Naive thymus-derived CD4-positive, alpha-beta T cell (primary cell): ENCODE measurements at regions not wholly inside any gene's neighbourhood (a gene's known extent, or its start where the extent isn't known, plus 50 kb on each side); places are given as distances from the start of the nearest gene placed in this dataset.
"Not testable (repeated sequence)": the region's sequence is repeated elsewhere in the genome, so short reads cannot be mapped to it uniquely, and the experiment has no call there.

Experiments
- ATAC-seq: fragments of 150-1000 bp; cut with Tn5 transposase; 2 replicates; pipeline ENCODE4 v1.10.0; 2021; ENCODE audit warnings: mild to moderate bottlenecking, moderate library complexity
- CTCF ChIA-PET: fragments of 350-600 bp; sonication (Branson Sonifier 250); formaldehyde crosslinking; loops from one replicate; lab custom pipeline; 2021; ENCODE audit warnings: antibody characterized with exemption; lab: Charles Lee
- POLR2A ChIA-PET: fragments of 350-600 bp; sonication (Branson Sonifier 250); formaldehyde crosslinking; loops from one replicate; lab custom pipeline; 2021; ENCODE audit warnings: antibody characterized with exemption, inconsistent platforms; lab: Charles Lee
- DNase-seq, 9 donors: peaks; one replicate each; pipeline versions ENCODE4 v3.0.0 to v3.0.0-alpha.2; 2020 to 2022; ENCODE audit warnings: mixed read lengths in 1 of 9
- H3K27ac ChIP-seq: one replicate; pipeline ENCODE4 v1.7.0; 2013; ENCODE audit warnings: mild to moderate bottlenecking, low read depth, low read length, moderate library complexity
- H3K27me3 ChIP-seq, 2 donors: one replicate each; pipeline ENCODE4 v1.7.0; 2013; ENCODE audit warnings: low read length in 2 of 2, mild to moderate bottlenecking in 2 of 2, moderate library complexity in 2 of 2; ENCODE audit not compliant: control insufficient read depth in 2 of 2, insufficient read depth in 2 of 2
- H3K36me3 ChIP-seq, 3 experiments: 1 replicate in 2 of 3; 2 replicates in 1 of 3; pipeline ENCODE4 v1.7.0; 2013; ENCODE audit warnings: low read length in 3 of 3, mild to moderate bottlenecking in 3 of 3, moderate library complexity in 1 of 3; ENCODE audit not compliant: insufficient read depth in 3 of 3, control insufficient read depth in 2 of 3
- H3K4me1 ChIP-seq, 2 donors: one replicate each; pipeline ENCODE4 v1.7.0; 2013; ENCODE audit warnings: low read length in 2 of 2, mild to moderate bottlenecking in 2 of 2, moderate library complexity in 1 of 2; ENCODE audit not compliant: control insufficient read depth in 2 of 2, insufficient read depth in 2 of 2
- H3K4me3 ChIP-seq: 2 replicates; pipeline ENCODE4 v1.7.0; 2013; ENCODE audit warnings: mild to moderate bottlenecking, low read length
- H3K9me3 ChIP-seq, 3 experiments: 1 replicate in 2 of 3; 2 replicates in 1 of 3; pipeline ENCODE4 v1.7.0; 2013; ENCODE audit warnings: low read length in 3 of 3; ENCODE audit not compliant: control insufficient read depth in 2 of 3
- H3K27ac Mint-ChIP-seq, 9 donors: one replicate each; pipeline ENCODE4 v1.8.0; 2020 to 2022; ENCODE audit warnings: mixed read lengths in 9 of 9, mild to moderate bottlenecking in 8 of 9, moderate library complexity in 5 of 9, inconsistent platforms in 2 of 9
- H3K27me3 Mint-ChIP-seq, 5 donors: one replicate each; pipeline ENCODE4 v1.8.0; 2021 to 2022; ENCODE audit warnings: mixed read lengths in 5 of 5, mild to moderate bottlenecking in 1 of 5
- H3K36me3 Mint-ChIP-seq, 5 donors: one replicate each; pipeline ENCODE4 v1.8.0; 2020 to 2022; ENCODE audit warnings: mixed read lengths in 5 of 5, mild to moderate bottlenecking in 3 of 5, inconsistent platforms in 1 of 5
- H3K4me1 Mint-ChIP-seq, 7 donors: one replicate each; pipeline ENCODE4 v1.8.0; 2020 to 2022; ENCODE audit warnings: mixed read lengths in 7 of 7, mild to moderate bottlenecking in 3 of 7, inconsistent platforms in 1 of 7
- H3K4me3 Mint-ChIP-seq, 10 donors: one replicate each; pipeline ENCODE4 v1.8.0; 2020 to 2022; ENCODE audit warnings: mild to moderate bottlenecking in 10 of 10, mixed read lengths in 10 of 10, moderate library complexity in 6 of 10, inconsistent platforms in 2 of 10
- H3K9me3 Mint-ChIP-seq, 11 donors: one replicate each; pipeline ENCODE4 v1.8.0; 2020 to 2022; ENCODE audit warnings: mixed read lengths in 11 of 11, mild to moderate bottlenecking in 4 of 11, inconsistent platforms in 1 of 11, moderate library complexity in 1 of 11
- intact Hi-C, 2 donors: fragments of 100-400 bp; cut with micrococcal nuclease; formaldehyde crosslinking; loops; one replicate each; pipeline ENCODE4 v1.15.1; 2023

DNA sequence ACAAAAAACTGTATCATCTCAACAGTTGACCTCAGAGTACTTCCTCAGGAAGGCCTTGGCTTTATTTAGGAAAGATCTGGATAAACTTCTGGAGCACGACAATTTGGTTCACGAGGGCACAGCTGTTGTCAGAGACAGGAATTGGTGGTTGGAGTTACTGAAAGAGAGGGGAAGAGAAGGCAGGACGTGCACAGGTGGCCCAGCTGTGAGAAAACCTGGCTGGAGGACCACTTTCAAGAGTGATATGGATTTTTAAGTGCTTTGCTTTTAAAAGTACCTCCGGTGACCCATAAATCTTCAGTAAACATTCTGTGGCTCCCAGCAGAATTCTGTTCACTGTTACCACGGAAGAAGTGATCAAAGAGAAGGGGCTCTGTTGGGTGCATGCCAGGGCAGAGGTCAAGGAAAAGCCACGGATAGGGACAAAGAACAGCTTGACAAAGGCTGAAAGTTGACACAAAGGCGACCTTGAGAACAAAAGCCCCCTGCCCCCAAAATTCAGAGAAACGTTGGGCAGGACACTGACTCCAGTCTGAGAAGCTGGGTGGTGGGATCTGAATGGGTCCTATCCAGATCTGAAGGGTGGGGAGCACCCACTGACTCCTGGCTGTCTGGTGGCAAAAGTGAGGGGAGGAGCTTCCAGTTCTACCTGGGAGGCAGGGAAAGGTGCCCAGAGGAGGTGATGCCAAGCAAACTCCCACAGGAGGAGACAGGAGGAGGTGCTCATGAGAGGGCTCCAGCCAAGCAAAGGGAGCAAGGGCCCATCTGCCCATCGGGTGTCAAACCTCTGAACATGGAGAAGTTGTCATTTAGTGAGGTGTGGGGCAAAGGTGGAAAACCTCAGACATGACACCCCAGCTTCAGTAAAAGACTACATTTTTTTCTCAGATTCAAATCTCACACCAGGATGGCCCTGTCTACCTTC is 89.4 kb upstream of the UXS1 start:
- H3K4me3 ChIP-seq, H3K36me3 Mint-ChIP-seq, H3K9me3 ChIP-seq, H3K4me1 Mint-ChIP-seq, POLR2A ChIA-PET, ATAC-seq, DNase-seq, H3K27ac ChIP-seq, H3K27ac Mint-ChIP-seq, H3K4me3 Mint-ChIP-seq, CTCF ChIA-PET, H3K4me1 ChIP-seq, H3K27me3 ChIP-seq, H3K36me3 ChIP-seq, H3K27me3 Mint-ChIP-seq, intact Hi-C loops, H3K9me3 Mint-ChIP-seq: not testable (repeated sequence)

DNA sequence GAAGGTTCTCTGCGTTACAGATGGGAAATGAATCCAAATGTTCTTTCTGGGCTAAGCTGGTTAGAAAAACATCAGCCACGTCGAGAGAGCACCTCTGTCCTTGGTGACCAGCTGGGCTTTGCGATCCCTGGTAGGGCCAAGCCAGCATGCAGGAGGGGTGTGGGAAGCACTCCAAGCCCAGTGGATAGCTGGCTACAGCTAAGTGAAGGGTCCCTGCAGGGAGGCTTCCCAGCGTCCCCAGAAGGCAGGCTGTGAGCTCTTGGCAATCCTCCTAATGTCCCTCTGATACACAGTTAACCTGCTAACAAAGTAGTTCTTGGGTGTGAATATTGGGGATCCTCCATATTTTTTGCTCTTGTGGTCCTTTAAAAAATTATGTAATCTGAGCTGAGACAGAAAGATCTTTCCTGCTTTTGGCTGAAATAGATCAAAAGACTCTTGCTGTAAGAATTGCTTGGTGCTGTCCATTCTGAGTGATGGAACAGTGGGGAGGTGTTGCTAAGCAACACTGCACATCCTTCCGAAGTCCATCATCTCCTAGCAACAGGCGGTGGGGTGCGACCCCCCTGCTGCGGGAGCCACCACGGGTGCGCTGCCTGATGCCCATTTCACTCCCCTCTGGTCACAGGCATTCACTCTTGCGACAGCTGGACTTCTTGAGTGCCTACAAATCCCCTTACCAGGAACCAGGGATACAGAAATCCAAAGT is 88.5 kb upstream of the UXS1 start:
- H3K27ac ChIP-seq, result no peak overlapping the region
- no peaks in the 10 kb centered on the region for H3K27me3 ChIP-seq
- H3K4me1 Mint-ChIP-seq, result no peaks in the 10 kb centered on the region
- ChIA-PET POLR2A (interaction anchor here (0.5 kb wide), 1 partner anchor 972 kb away, joined by 3 read pairs; no protein-coding TSS in a partner anchor), CTCF (no interaction called here)
- ATAC-seq (no peak), DNase-seq (no peak)
- peaks cover 0 to 8% (median 5%) of the 10 kb centered on the region in 5 donors for H3K27me3 Mint-ChIP-seq
- intact Hi-C loops, result no loop called here
- peaks cover 0 to 1% (median 0%) of the 10 kb centered on the region in 11 donors for H3K9me3 Mint-ChIP-seq
- H3K4me3 Mint-ChIP-seq, result no peak overlapping the region
- no peaks in the 10 kb centered on the region for H3K36me3 ChIP-seq
- no peaks in the 10 kb centered on the region for H3K36me3 Mint-ChIP-seq
- no peaks in the 10 kb centered on the region for H3K4me1 ChIP-seq
- no peaks in the 10 kb centered on the region for H3K9me3 ChIP-seq
- no peak overlapping the region for H3K27ac Mint-ChIP-seq
- H3K4me3 ChIP-seq, result no peak overlapping the region

DNA sequence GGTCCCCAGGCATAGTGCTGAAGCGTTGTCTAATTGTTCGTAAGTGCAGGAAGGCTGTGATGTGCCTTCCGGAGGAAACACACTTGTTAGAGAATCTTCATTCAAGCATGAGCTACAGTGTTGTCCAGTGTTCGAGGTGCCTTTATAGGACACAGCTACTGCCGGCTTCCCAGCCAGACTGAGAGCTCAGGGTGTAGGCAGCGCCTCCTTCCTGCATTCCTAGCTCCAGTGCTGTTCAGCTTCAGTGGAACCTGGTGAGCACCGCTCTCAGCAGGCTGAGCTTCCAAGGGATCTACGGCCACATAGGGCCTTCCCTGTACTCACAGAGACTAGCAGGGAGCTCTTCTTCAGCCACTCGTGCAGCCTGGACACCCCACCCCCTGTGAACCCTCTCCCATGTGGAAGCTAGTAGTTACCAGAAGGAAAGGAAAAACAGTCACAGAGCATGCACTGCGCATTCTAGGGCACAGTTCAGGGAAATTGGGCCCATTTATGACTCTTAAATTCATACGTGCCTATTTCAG is 87.9 kb upstream of the UXS1 start:
- H3K4me3 Mint-ChIP-seq, H3K9me3 ChIP-seq, H3K27me3 ChIP-seq, intact Hi-C loops, DNase-seq, H3K4me1 ChIP-seq, H3K27ac Mint-ChIP-seq, H3K4me1 Mint-ChIP-seq, H3K36me3 Mint-ChIP-seq, CTCF ChIA-PET, H3K27ac ChIP-seq, H3K27me3 Mint-ChIP-seq, H3K36me3 ChIP-seq, ATAC-seq, H3K4me3 ChIP-seq, H3K9me3 Mint-ChIP-seq: not testable (repeated sequence)
- POLR2A ChIA-PET, result interaction anchor here (0.5 kb wide), 1 partner anchor 971 kb away, joined by 3 read pairs; no protein-coding TSS in a partner anchor

DNA sequence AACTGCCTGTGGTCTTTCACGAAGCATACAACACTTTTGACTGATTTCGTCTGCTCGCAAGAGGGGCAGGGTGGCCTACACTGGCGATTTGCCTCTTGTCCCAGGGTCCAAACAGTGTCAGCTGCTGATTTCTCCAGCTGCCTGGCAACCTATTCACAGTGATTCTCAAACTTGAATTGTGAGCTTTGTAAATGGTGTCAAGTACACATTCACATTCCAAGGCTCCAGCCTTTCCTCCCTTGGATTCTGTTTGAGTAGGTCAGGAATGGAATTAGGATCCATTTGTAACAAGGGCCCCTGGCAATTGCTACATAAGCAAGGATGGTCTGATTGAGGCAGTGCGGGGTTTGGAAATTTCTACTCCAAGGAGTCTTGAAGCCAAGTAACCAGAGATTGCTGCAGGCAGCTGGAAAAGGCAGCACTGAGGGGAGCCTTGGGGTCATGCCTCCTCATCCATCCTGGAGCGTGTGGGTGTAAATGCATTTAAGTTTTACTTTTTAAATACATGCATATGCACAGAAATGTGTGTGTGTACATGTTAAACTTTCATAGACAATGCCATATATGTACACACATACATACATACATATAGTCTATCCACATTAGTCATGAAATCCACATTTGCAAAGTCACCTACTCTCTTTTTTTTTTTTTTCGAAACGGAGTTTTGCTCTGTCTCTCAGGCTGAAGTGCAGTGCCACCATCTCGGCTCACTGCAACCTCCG is 86.8 kb upstream of the UXS1 start:
- Mint-ChIP-seq H3K4me3 (no peak overlapping the region), H3K36me3 (no peaks in the 10 kb centered on the region), H3K4me1 (peaks cover 0 to 1% (median 0%) of the 10 kb centered on the region in 7 donors), H3K27me3 (peaks cover 0 to 8% (median 5%) of the 10 kb centered on the region in 5 donors), H3K27ac (no peak overlapping the region), H3K9me3 (peaks cover 0 to 1% (median 0%) of the 10 kb centered on the region in 11 donors)
- DNase-seq (no peak), ATAC-seq (no peak)
- H3K27ac ChIP-seq, result no peak overlapping the region
- intact Hi-C loops, result no loop called here
- H3K9me3 ChIP-seq, result no peaks in the 10 kb centered on the region
- no peaks in the 10 kb centered on the region for H3K27me3 ChIP-seq
- no peaks in the 10 kb centered on the region for H3K4me1 ChIP-seq
- H3K36me3 ChIP-seq, result no peaks in the 10 kb centered on the region
- H3K4me3 ChIP-seq, result no peak overlapping the region
- ChIA-PET CTCF (no interaction called here), POLR2A (no interaction called here)

DNA sequence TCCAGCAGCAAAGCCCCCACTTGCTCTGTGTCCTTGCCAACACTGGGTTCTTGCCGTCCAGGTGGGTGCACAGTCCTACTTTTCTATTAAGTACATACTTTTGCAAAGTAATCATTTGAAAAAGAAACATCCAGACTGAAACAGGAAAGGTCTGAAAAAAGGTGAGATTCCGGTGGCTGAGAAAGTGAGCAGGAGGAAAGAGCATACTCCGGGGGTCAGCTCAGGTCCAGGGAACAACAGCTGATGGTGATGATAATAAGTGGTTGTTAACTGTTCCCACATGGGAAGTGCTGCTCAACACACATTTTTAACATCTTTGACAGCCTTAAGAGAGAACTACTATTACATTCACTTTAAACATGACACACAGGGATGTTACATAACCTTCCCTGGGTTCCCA is 86.1 kb upstream of the UXS1 start:
- Histone ChIP-seq H3K27me3 (no peaks in the 10 kb centered on the region), H3K9me3 (no peaks in the 10 kb centered on the region), H3K4me3 (no peak overlapping the region), H3K27ac (no peak overlapping the region), H3K36me3 (no peaks in the 10 kb centered on the region), H3K4me1 (no peaks in the 10 kb centered on the region)
- H3K9me3 Mint-ChIP-seq, result no peaks in the 10 kb centered on the region
- H3K36me3 Mint-ChIP-seq, result no peaks in the 10 kb centered on the region
- H3K4me1 Mint-ChIP-seq, result peaks cover 0 to 1% (median 0%) of the 10 kb centered on the region in 7 donors
- intact Hi-C loops, result no loop called here
- POLR2A ChIA-PET, result no interaction called here
- no peak for DNase-seq
- peaks cover 0 to 8% (median 5%) of the 10 kb centered on the region in 5 donors for H3K27me3 Mint-ChIP-seq
- no peak for ATAC-seq
- no peak overlapping the region for H3K27ac Mint-ChIP-seq
- H3K4me3 Mint-ChIP-seq, result no peak overlapping the region
- CTCF ChIA-PET, result no interaction called here

DNA sequence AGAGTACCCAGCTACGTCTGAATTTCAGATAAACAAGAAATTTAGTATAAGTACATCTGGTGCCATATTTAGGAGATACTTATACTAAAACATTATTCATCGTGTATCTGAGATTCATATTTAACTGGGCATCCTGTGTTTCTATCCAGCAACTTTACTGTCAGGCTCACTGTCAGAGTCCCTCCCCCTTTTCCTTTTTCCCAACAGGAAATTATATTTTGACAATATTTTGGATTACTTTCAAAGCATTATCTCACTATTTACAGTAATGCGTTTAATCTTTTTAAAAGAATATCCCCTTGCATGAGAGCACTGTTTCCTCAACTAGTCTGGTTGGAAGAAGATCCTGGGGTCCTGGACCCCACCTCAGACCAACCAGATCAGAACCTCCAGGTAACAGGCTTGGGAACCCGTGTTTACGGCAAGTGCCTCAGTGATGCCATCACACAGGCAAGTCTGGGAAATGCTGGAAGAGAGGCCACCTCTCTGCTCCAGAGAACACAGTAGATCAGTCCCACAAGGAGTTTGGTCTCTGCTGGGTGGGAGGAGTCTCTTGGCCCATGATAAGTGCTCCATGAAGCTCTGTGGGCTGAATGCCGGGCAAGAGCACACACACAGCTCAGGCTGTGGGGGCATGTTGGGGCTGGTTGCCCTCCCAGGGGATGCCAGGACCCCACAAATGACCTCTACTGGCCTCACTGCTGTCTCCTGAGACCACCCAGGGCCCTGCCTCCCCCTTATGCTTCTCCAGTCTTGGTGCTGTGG is 84.2 kb upstream of the UXS1 start:
- Mint-ChIP-seq H3K4me1 (peaks cover 0 to 1% (median 0%) of the 10 kb centered on the region in 7 donors), H3K36me3 (no peaks in the 10 kb centered on the region), H3K4me3 (no peak overlapping the region), H3K27me3 (peaks cover 0 to 6% (median 5%) of the 10 kb centered on the region in 5 donors), H3K9me3 (peaks cover 0 to 3% (median 0%) of the 10 kb centered on the region in 11 donors), H3K27ac (no peak overlapping the region)
- Histone ChIP-seq H3K36me3 (no peaks in the 10 kb centered on the region), H3K27me3 (no peaks in the 10 kb centered on the region), H3K27ac (no peak overlapping the region), H3K9me3 (no peaks in the 10 kb centered on the region), H3K4me1 (no peaks in the 10 kb centered on the region), H3K4me3 (no peak overlapping the region)
- POLR2A ChIA-PET, result no interaction called here
- intact Hi-C loops, result no loop called here
- ATAC-seq, result no peak
- CTCF ChIA-PET, result no interaction called here
- DNase-seq, result no peak
